GM12801 (cell line): ENCODE measurements at regions not wholly inside any gene's neighbourhood (a gene's known extent, or its start where the extent isn't known, plus 50 kb on each side); places are given as distances from the start of the nearest gene placed in this dataset.

Experiments used
- TF ChIP-seq, protein P1 (sequence below): IDR thresholded peaks from one replicate; pipeline ENCODE4 v1.5.1; 2011; ENCODE audit warnings: control low read depth; ENCODE audit not compliant: insufficient read length; ENCODE audit errors: extremely low read depth

- TF ChIP-seq, protein P1, sequence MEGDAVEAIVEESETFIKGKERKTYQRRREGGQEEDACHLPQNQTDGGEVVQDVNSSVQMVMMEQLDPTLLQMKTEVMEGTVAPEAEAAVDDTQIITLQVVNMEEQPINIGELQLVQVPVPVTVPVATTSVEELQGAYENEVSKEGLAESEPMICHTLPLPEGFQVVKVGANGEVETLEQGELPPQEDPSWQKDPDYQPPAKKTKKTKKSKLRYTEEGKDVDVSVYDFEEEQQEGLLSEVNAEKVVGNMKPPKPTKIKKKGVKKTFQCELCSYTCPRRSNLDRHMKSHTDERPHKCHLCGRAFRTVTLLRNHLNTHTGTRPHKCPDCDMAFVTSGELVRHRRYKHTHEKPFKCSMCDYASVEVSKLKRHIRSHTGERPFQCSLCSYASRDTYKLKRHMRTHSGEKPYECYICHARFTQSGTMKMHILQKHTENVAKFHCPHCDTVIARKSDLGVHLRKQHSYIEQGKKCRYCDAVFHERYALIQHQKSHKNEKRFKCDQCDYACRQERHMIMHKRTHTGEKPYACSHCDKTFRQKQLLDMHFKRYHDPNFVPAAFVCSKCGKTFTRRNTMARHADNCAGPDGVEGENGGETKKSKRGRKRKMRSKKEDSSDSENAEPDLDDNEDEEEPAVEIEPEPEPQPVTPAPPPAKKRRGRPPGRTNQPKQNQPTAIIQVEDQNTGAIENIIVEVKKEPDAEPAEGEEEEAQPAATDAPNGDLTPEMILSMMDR: no peak
Observed at GRCh38 chr21:28624626-28625025, 368.1 kb downstream of the LTN1 start.

GRCh38 chr21:28617300-28617699, 375.4 kb downstream of the LTN1 start:
- TF ChIP-seq, protein P1: no peak

DNA sequence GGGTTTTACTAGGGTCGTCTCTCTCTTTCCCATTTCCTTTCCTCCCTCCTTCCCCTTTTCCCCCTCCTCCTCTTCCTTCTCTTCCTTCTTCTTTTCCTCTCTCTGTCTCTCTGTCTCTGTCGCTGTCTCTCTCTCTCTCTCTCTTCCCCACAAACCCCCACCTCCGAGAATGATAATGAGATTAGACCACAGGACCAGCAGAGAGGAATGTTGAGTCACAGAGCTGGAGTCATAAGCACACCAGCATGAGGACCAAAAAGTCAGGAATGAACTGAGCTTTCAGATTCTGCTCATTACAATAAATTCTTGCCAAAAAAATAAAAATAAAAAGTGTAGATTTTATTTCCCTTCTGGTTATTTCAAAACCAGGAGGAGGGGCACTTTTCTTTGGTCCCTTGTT, 377.4 kb downstream of the LTN1 start:
- TF ChIP-seq, protein P1: no peak

DNA sequence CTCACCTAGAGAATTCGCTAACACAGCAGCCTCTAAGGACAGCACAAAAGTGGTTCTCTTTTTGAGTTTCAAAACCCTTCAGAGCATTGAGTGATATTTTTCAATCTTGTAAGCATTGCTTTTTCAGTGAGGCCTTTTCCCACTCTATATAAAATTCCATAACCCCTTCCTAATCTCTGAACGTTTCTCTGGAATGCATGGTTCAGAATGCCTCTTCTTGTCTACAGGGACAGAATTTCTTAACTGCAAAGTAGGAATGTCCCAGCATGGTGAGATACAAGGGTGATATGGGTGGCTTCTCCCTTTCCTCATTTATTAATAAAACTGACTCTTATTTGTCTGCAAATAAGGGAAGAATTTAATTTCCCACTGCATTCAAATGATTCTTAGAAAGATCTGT, 377.9 kb downstream of the LTN1 start:
- TF ChIP-seq, protein P1: no peak

DNA sequence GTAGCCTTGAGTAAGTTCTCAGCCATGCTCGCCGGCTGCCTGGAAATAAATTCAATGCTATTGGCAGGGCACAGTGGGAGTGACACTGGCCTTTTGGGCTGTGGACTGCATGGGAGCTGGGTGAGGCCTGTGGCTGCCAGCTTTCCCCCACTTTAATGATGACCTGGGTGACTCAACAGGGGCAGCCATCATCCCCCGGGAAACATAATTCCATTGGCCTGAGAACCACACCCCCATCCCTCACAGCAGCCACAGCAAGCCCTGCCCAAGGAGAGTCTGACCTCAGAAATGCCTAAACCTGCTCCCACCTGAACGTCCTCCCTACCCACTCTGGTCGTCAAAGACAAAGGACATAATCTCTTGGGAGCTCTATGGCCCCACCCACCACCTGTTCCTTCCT, 384.0 kb downstream of the LTN1 start:
- TF ChIP-seq, protein P1: no peak

DNA sequence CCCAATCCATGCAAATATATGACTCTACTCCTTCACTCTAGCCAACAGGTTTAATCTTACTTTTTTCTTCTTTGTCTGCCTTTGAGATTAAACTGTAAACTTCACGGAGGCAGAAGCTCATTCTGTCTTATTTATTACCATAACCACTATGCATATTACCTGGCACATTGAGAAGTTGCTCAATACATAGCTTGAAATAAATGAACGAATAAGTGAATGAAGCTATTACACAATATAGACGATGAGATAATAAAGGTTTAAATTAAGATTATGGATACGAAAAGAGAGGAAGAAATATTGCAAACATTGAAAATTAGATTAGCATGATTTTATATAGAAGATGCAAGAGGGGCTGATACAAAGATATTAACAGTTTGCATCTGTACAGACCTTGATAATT, 385.1 kb downstream of the LTN1 start:
- TF ChIP-seq, protein P1: no peak

DNA sequence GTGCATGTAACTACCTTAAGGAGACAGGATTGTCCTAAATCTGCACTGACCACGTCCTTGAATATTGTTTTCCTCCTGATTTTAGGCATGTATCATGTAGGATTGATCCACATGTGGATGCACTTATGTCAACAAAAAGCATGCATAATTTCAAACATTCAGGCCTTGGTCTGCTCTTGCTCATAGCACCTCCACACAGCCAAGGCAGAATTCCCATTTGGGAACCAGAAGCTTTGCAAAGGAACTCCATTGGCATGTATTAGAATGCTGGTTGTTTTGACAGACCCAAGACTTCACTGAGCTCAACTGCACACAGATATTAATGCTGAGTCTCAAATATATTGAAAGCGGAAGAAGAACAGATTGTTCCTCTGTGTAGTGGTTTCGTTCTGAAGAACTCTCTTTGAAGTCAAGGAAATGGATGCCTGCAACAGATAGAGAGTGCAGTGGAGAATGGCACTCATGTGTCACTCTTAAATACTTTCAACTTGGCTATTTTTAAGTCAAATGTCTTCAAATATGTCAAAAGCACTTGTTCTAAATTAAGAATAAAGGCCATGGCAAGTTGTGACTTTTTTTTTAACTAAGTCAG, 387.6 kb downstream of the LTN1 start:
- TF ChIP-seq, protein P1: no peak

GRCh38 chr21:28602546-28602945, 390.1 kb downstream of the LTN1 start:
- TF ChIP-seq, protein P1: no peak
